PC-3 (cell line): ENCODE measurements at regions not wholly inside any gene's neighbourhood (a gene's known extent, or its start where the extent isn't known, plus 50 kb on each side); places are given as distances from the start of the nearest gene placed in this dataset.

ENCODE experiments used
- EZH2 ChIP-seq: fragments of 300-600 bp; sonication (generic); IDR thresholded peaks from one replicate; pipeline ENCODE4 v1.6.1; 2017; ENCODE audit warnings: antibody characterized with exemption, mild to moderate bottlenecking, low read length; ENCODE audit not compliant: unreplicated experiment
- EZH2phosphoT487 ChIP-seq: fragments of 300-600 bp; sonication (generic); IDR thresholded peaks from 2 replicates; pipeline ENCODE4 v1.6.1; 2018; ENCODE audit warnings: mild to moderate bottlenecking, antibody characterized with exemption, low read length, borderline replicate concordance
- TF ChIP-seq, protein P1 (sequence below): fragments of 300-600 bp; sonication (generic); conservative IDR thresholded peaks from 2 replicates; pipeline ENCODE4 v1.5.1; 2017; ENCODE audit warnings: antibody characterized with exemption, low read depth, mild to moderate bottlenecking, low read length

- TF ChIP-seq, protein P1, sequence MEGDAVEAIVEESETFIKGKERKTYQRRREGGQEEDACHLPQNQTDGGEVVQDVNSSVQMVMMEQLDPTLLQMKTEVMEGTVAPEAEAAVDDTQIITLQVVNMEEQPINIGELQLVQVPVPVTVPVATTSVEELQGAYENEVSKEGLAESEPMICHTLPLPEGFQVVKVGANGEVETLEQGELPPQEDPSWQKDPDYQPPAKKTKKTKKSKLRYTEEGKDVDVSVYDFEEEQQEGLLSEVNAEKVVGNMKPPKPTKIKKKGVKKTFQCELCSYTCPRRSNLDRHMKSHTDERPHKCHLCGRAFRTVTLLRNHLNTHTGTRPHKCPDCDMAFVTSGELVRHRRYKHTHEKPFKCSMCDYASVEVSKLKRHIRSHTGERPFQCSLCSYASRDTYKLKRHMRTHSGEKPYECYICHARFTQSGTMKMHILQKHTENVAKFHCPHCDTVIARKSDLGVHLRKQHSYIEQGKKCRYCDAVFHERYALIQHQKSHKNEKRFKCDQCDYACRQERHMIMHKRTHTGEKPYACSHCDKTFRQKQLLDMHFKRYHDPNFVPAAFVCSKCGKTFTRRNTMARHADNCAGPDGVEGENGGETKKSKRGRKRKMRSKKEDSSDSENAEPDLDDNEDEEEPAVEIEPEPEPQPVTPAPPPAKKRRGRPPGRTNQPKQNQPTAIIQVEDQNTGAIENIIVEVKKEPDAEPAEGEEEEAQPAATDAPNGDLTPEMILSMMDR: no peak
- TF ChIP-seq EZH2phosphoT487 (no peak), EZH2 (no peak)
Measured at GRCh38 chr7:121745856-121746255, 127.1 kb upstream of the PTPRZ1 start.
